Activated B cell treated with CpG ODN at 0.5 μM for 24 hours (primary cell): ENCODE measurements at regions not wholly inside any gene's neighbourhood (a gene's known extent, or its start where the extent isn't known, plus 50 kb on each side); places are given as distances from the start of the nearest gene placed in this dataset.

Source experiments
- ATAC-seq: fragments of 200-7000 bp; cut with Tn5 transposase; one replicate; pipeline ENCODE4 v1.10.0; 2021; ENCODE audit warnings: low read depth, mild to moderate bottlenecking, moderate library complexity
- CTCF ChIA-PET: fragments of 350-600 bp; sonication (Branson Sonifier 250); formaldehyde crosslinking; loops from one replicate; lab custom pipeline; 2021; ENCODE audit warnings: antibody characterized with exemption; lab: Charles Lee
- POLR2A ChIA-PET: fragments of 350-600 bp; sonication (Branson Sonifier 250); formaldehyde crosslinking; loops from one replicate; lab custom pipeline; 2021; ENCODE audit warnings: antibody characterized with exemption; lab: Charles Lee
- DNase-seq: peaks from one replicate; pipeline ENCODE4 v3.0.0; 2022
- H3K27ac Mint-ChIP-seq: one replicate; pipeline ENCODE4 v1.8.0; 2020; ENCODE audit warnings: mixed read lengths
- H3K27me3 Mint-ChIP-seq: one replicate; pipeline ENCODE4 v1.8.0; 2021; ENCODE audit warnings: mixed read lengths
- H3K36me3 Mint-ChIP-seq: one replicate; pipeline ENCODE4 v1.8.0; 2021; ENCODE audit warnings: low read depth, mixed read lengths
- H3K4me1 Mint-ChIP-seq: one replicate; pipeline ENCODE4 v1.8.0; 2021; ENCODE audit warnings: mixed read lengths
- H3K4me3 Mint-ChIP-seq: one replicate; pipeline ENCODE4 v1.8.0; 2020; ENCODE audit warnings: mild to moderate bottlenecking, mixed read lengths
- H3K9me3 Mint-ChIP-seq: one replicate; pipeline ENCODE4 v1.8.0; 2020; ENCODE audit warnings: mixed read lengths
- CTCF ChIP-seq: fragments of 200-600 bp; IDR thresholded peaks from one replicate; pipeline ENCODE4 v1.8.0; 2022; ENCODE audit warnings: antibody characterized with exemption, mild to moderate bottlenecking
- intact Hi-C: fragments of 100-400 bp; cut with micrococcal nuclease; formaldehyde crosslinking; loops from one replicate; pipeline ENCODE4 v1.15.1; 2024

- ChIA-PET CTCF (no interaction called here), POLR2A (no interaction called here)
- Mint-ChIP-seq H3K36me3 (no peaks in the 10 kb centered on the region), H3K4me3 (no peak overlapping the region), H3K27ac (no peak overlapping the region), H3K9me3 (peaks cover 4% of the 10 kb centered on the region), H3K4me1 (no peaks in the 10 kb centered on the region), H3K27me3 (peaks cover 23% of the 10 kb centered on the region)
- intact Hi-C loops = no loop called here
- TF ChIP-seq CTCF = no peak
- no peak for DNase-seq
- no peak for ATAC-seq
Measured at GRCh38 chr10:28810057-28810870, 132.9 kb downstream of the BAMBI start.

GRCh38 chr10:28811639-28812349, 134.5 kb downstream of the BAMBI start:
- Mint-ChIP-seq H3K4me3 (no peak overlapping the region), H3K27ac (no peak overlapping the region), H3K27me3 (peaks cover 18% of the 10 kb centered on the region), H3K4me1 (no peaks in the 10 kb centered on the region), H3K36me3 (no peaks in the 10 kb centered on the region), H3K9me3 (peaks cover 4% of the 10 kb centered on the region)
- intact Hi-C loops = no loop called here
- ChIA-PET POLR2A (no interaction called here), CTCF (no interaction called here)
- DNase-seq (no peak), ATAC-seq (no peak)
- no peak for TF ChIP-seq CTCF

GRCh38 chr10:28812384-28813372, 135.4 kb downstream of the BAMBI start:
- intact Hi-C loops = no loop called here

DNA sequence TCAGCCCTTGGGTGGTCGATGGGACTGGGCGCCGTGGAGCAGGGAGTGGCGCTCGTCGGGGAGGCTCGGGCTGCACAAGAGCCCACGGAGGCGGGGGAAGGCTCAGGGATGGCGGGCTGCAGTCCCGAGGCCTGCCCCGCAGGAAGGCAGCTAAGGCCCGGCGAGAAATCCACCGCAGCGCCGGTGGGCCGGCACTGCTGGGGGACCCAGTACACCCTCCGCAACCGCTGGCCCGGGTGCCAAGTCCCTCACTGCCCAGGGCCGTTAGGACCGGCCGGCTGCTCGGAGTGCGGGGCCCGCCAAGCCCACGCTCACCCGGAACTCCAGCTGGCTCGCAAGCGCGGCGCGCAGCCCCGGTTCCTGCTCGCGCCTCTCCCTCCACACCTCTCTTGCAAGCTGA, 138.4 kb downstream of the BAMBI start:
- POLR2A ChIA-PET = no interaction called here
- no peak overlapping the region for H3K4me3 Mint-ChIP-seq

More at GRCh38 chr10:28812384-28813372, 135.4 kb downstream of the BAMBI start:
- no peak for TF ChIP-seq CTCF
- no peak overlapping the region for H3K4me3 Mint-ChIP-seq
- H3K27ac Mint-ChIP-seq = no peak overlapping the region
- no peaks in the 10 kb centered on the region for H3K36me3 Mint-ChIP-seq
- POLR2A ChIA-PET = no interaction called here
- peaks cover 11% of the 10 kb centered on the region for H3K27me3 Mint-ChIP-seq
- no peaks in the 10 kb centered on the region for H3K4me1 Mint-ChIP-seq
- no peak for DNase-seq
- CTCF ChIA-PET = no interaction called here
- peaks cover 4% of the 10 kb centered on the region for H3K9me3 Mint-ChIP-seq
- ATAC-seq = no peak

More for the DNA sequence above, 138.4 kb downstream of the BAMBI start:
- TF ChIP-seq CTCF = no peak
- Mint-ChIP-seq H3K4me1 (no peaks in the 10 kb centered on the region), H3K27ac (no peak overlapping the region), H3K36me3 (no peaks in the 10 kb centered on the region), H3K27me3 (peaks cover 3% of the 10 kb centered on the region), H3K9me3 (peaks cover 4% of the 10 kb centered on the region)
- intact Hi-C loops = no loop called here
- CTCF ChIA-PET = no interaction called here
- no peak for DNase-seq
- no peak for ATAC-seq
